Spleen (tissue), 11 donors: ENCODE measurements at regions not wholly inside any gene's neighbourhood (a gene's known extent, or its start where the extent isn't known, plus 50 kb on each side); places are given as distances from the start of the nearest gene placed in this dataset.

Source experiments
- DNase-seq: peaks from one replicate; pipeline ENCODE4 v3.0.0-alpha.2; 2020
- H3K27ac ChIP-seq, 8 donors: fragments of 200-600 bp; sonication (generic) in 7 of 8; 1 replicate in 4 of 8; 2 replicates in 4 of 8; pipeline versions ENCODE4 v1.5.0 to v1.8.0; 2016 to 2021; ENCODE audit warnings: inconsistent platforms in 4 of 8, mild to moderate bottlenecking in 4 of 8, moderate library complexity in 1 of 8
- H3K27me3 ChIP-seq, 7 donors: fragments of 200-600 bp; sonication (generic) in 6 of 7; replicated peaks in 1 of 7; 1 replicate in 4 of 7; 2 replicates in 3 of 7; pipeline versions ENCODE4 v1.5.0 to v1.8.0; 2016 to 2021; ENCODE audit warnings: inconsistent platforms in 3 of 7, mild to moderate bottlenecking in 1 of 7
- H3K36me3 ChIP-seq, 6 donors: fragments of 200-600 bp; sonication (generic) in 5 of 6; 1 replicate in 4 of 6; 2 replicates in 2 of 6; pipeline versions ENCODE4 v1.5.0 to v1.8.0; 2016 to 2021; ENCODE audit warnings: inconsistent platforms in 2 of 6
- H3K4me1 ChIP-seq, 6 donors: fragments of 200-600 bp; sonication (generic) in 5 of 6; 1 replicate in 3 of 6; 2 replicates in 3 of 6; pipeline versions ENCODE4 v1.5.0 to v1.8.0; 2016 to 2021; ENCODE audit warnings: inconsistent platforms in 3 of 6
- H3K4me3 ChIP-seq, 8 donors: fragments of 200-600 bp; sonication (generic) in 7 of 8; 1 replicate in 4 of 8; 2 replicates in 4 of 8; pipeline versions ENCODE4 v1.5.0 to v1.8.0; 2016 to 2021; ENCODE audit warnings: inconsistent platforms in 4 of 8, mild to moderate bottlenecking in 4 of 8, moderate library complexity in 2 of 8
- H3K9me3 ChIP-seq, 8 donors: fragments of 200-600 bp; sonication (generic) in 7 of 8; 1 replicate in 4 of 8; 2 replicates in 4 of 8; pipeline versions ENCODE4 v1.5.0 to v1.8.0; 2016 to 2021; ENCODE audit warnings: inconsistent platforms in 4 of 8
- CTCF ChIP-seq, 11 experiments: fragments of 200-600 bp in 7 of 11; fragments of 450-650 bp in 4 of 11; sonication (generic) in 4 of 11; IDR thresholded peaks in 8 of 11; conservative IDR thresholded peaks in 3 of 11; 1 replicate in 7 of 11; 2 replicates in 4 of 11; pipeline versions ENCODE4 v1.4.0 to v1.8.0; 2016 to 2021; ENCODE audit warnings: antibody characterized with exemption in 11 of 11, inconsistent platforms in 4 of 11, mild to moderate bottlenecking in 1 of 11
- POLR2A ChIP-seq, 3 donors: fragments of 450-650 bp; IDR thresholded peaks; one replicate each; pipeline ENCODE4 v1.5.1; 2017; ENCODE audit warnings: antibody characterized with exemption in 3 of 3, mild to moderate bottlenecking in 1 of 3
- POLR2AphosphoS5 ChIP-seq, 3 donors: sonication (generic); formaldehyde crosslinking; IDR thresholded peaks; one replicate each; pipeline ENCODE4 v1.5.1; 2017; ENCODE audit warnings: antibody characterized with exemption in 3 of 3
- WGBS, 5 donors: extraction: QIAGEN DNeasy Blood & Tissue Kit in 3 of 5; methylation state at CpG; one replicate each; pipeline versions ENCODE4 v1.1.5 to v1.1.7; 2013 to 2018; 5-methylcytosine and 5-hydroxymethylcytosine counted together
- intact Hi-C: fragments of 100-400 bp; cut with DNase I; formaldehyde crosslinking; loops from one replicate; pipeline ENCODE4 v1.15.0; 2023; ENCODE audit warnings: low total_unique reads
- donor health status: healthy with polysubstance abuse.
- donor health status: DM: no; HTN: no; CAD: no; lungs with moderate emphysema.
- donor health status: DM: no; HTN: no; CAD: no.
- donor health status: Bipolar disorder and iron deficiency.
- donor health status: healthy.
- donor health status: DM: no; HTN: no; CAD: no.
- donor health status: DM: yes; HTN: yes; CAD: no.

DNA sequence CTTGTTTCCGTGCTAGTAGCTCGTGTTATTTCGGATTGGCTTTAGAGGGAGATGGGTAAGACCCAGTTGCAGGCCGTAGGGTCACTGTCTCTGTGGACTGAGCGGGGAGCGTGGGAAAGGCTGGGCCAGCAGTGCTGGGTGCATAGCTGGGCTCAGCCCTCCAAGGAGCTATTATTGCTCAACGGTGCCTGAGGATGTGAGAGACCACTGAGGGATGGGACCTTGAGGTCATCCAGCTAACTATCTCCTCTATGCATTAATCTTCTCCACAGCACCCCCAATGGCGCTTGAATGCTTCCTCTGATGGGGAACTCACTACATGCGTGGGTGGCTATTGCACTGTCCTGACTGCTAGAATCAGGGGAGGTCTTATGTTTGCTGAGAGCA lies 126.1 kb upstream of the FOXF1 start:
- H3K4me3 ChIP-seq, result no peak overlapping the region
- H3K9me3 ChIP-seq, result no peaks in the 10 kb centered on the region
- DNase-seq, result no peak
- 69 to 86% (median 83%) methylated on average over 8 to 9 of the region's 9 CpGs for WGBS, 5 donors
- H3K27me3 ChIP-seq, result peaks cover 0 to 58% (median 0%) of the 10 kb centered on the region in 7 donors
- H3K36me3 ChIP-seq, result no peaks in the 10 kb centered on the region
- intact Hi-C loops, result no loop called here
- no peak overlapping the region for H3K27ac ChIP-seq
- TF ChIP-seq POLR2AphosphoS5 (IDR thresholded peaks at IDR 0.05) (no peak), POLR2A (IDR thresholded peaks at IDR 0.05) (no peak), CTCF (IDR thresholded peaks at IDR 0.05 in 8 of 11, conservative IDR thresholded peaks at IDR 0.05 in 3 of 11) (no peak)
- peaks cover 0 to 11% (median 2%) of the 10 kb centered on the region in 6 donors for H3K4me1 ChIP-seq

DNA sequence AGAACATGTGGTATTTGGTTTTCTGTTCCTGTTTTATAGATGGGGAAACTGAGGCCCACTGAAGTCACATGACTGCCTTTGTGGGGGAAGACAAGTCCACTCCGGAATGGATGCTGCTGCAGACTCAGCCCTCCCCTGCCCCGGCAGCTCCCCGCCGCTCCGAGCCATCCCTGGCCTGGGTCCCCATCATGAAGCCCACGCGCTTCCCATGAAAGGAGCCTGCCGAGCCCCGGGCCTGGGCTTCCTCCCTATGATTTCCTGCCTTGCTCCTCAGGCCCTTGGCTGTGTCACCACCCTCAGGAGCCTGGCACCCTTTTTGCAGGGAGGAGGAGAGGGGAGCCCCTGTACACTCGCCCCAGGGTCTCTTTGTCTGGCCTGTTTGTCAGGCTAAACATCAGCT lies 125.3 kb upstream of the FOXF1 start:
- 77 to 85% (median 83%) methylated on average over 10 of the region's 10 CpGs for whole genome bisulfite sequencing, 5 donors
- H3K27ac ChIP-seq, result no peak overlapping the region

GRCh38 chr16:86387468-86388440 lies 122.6 kb upstream of the FOXF1 start:
- Histone ChIP-seq H3K27me3 (peaks cover 0 to 78% (median 5%) of the 10 kb centered on the region in 7 donors), H3K27ac (no peak overlapping the region), H3K4me1 (no peaks in the 10 kb centered on the region), H3K36me3 (no peaks in the 10 kb centered on the region), H3K4me3 (no peak overlapping the region), H3K9me3 (no peaks in the 10 kb centered on the region)
- WGBS, 5 donors, result 79 to 85% (median 82%) methylated on average over 24 of the region's 24 CpGs
- intact Hi-C loops, result no loop called here
- TF ChIP-seq POLR2AphosphoS5 (IDR thresholded peaks at IDR 0.05), result no peak
- TF ChIP-seq CTCF (IDR thresholded peaks at IDR 0.05 in 8 of 11, conservative IDR thresholded peaks at IDR 0.05 in 3 of 11), result no peak
- no peak for TF ChIP-seq POLR2A (IDR thresholded peaks at IDR 0.05)
- DNase-seq, result no peak

More for the DNA sequence above, 125.3 kb upstream of the FOXF1 start:
- intact Hi-C loops, result no loop called here
- peaks cover 0 to 3% (median 0%) of the 10 kb centered on the region in 6 donors for H3K4me1 ChIP-seq
- no peak for TF ChIP-seq POLR2AphosphoS5 (IDR thresholded peaks at IDR 0.05)
- no peak for TF ChIP-seq POLR2A (IDR thresholded peaks at IDR 0.05)
- no peak for TF ChIP-seq CTCF (IDR thresholded peaks at IDR 0.05 in 8 of 11, conservative IDR thresholded peaks at IDR 0.05 in 3 of 11)
- H3K9me3 ChIP-seq, result no peaks in the 10 kb centered on the region
- peaks cover 0 to 63% (median 3%) of the 10 kb centered on the region in 7 donors for H3K27me3 ChIP-seq
- DNase-seq, result no peak
- H3K4me3 ChIP-seq, result no peak overlapping the region
- no peaks in the 10 kb centered on the region for H3K36me3 ChIP-seq

DNA sequence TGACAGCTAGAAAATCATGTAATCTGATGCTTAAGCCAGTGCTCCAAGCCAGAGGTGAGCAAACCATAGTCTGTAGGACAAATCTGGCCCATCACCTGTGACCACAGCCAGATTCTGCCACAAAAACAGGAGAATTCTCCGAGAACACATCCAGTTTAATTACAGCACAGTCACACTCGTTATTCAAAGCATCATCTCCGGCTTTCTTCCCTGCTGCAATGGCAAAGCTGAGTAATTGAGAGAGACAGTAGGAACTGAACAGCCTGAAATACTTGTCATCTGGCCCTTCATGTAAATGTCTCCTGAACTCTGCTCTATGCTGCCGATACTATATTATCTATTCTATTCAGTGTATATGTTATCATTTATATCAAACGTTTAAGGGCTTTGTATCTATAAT lies 121.4 kb upstream of the FOXF1 start:
- no peak overlapping the region for H3K4me3 ChIP-seq
- WGBS, 5 donors, result 69 to 75% (median 73%) methylated on average over 5 of the region's 5 CpGs
- intact Hi-C loops, result no loop called here
- H3K36me3 ChIP-seq, result no peaks in the 10 kb centered on the region
- no peak for DNase-seq
- no peaks in the 10 kb centered on the region for H3K4me1 ChIP-seq
- H3K9me3 ChIP-seq, result no peaks in the 10 kb centered on the region
- H3K27me3 ChIP-seq, result peaks cover 0 to 69% (median 5%) of the 10 kb centered on the region in 7 donors
- TF ChIP-seq POLR2AphosphoS5 (IDR thresholded peaks at IDR 0.05) (no peak), POLR2A (IDR thresholded peaks at IDR 0.05) (no peak), CTCF (IDR thresholded peaks at IDR 0.05 in 8 of 11, conservative IDR thresholded peaks at IDR 0.05 in 3 of 11) (no peak)
- H3K27ac ChIP-seq, result no peak overlapping the region
